CD4-positive, alpha-beta T cell treated with Interleukin-4 for 1 hour (primary cell): ENCODE measurements at regions not wholly inside any gene's neighbourhood (a gene's known extent, or its start where the extent isn't known, plus 50 kb on each side); places are given as distances from the start of the nearest gene placed in this dataset.

ENCODE experiments used
- DNase-seq, 2 donors: peaks; one replicate each; pipeline ENCODE4 v3.0.0-alpha.2; 2020 to 2022

DNA sequence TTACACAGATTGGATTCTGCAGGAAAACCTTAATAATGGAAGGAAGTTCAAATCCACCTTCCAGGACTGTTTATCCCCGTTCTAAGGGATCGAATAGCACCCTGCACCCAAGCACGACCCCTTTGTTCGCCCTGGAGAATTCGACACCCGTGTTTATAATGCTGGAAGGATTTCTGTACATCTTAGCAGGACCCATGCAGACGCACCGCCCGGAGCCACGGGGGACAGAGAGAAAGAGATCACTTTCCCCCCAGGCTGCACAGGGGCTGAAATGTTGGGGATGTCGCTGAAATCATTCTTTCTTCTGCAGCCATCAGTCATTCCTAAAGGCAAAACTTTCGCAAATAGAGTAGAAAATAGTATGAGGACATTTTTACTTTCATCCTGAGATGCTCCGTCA, 238.7 kb upstream of the SALL3 start:
- DNase-seq: no peak

DNA sequence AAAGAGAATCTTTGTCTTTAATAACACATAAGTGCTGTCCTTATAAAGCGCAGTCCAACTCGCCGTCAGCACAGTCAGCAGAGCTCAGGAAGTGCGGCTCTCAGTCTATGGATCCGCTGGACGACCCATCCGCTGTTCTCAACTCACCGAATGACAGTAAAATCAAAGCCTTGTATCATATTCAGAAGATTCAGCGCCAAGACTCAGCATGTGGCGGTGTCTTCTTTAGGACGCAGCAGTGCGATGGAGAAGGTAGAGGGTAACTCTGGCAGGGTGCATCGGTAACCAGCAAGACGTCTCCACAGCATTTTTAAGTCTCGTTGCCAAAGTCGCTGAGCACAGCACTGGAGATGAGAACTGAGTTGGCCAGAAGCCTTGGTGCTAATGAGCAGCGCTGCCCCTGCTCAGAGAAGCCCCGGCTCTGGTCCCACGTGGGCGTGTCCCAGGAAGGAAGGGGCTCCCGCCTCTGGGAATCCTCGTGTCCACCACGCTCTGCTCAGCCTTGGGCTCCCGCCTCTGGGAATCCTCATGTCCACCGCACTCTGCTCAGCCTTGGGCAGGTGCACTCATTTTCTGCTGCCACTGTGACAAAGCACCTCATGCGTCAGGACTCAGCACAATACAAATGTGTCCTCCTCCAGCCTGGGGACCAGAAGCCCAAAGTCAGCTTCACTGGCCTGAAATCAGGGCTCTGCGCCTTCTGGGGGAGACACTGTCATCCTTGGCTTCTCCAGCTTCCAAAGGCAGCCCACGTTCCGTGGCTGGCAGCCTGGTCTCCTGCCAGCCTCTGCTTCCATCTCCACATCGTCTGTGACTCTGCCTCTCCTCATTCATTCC, 238.0 kb upstream of the SALL3 start:
- DNase-seq: no peak

DNA sequence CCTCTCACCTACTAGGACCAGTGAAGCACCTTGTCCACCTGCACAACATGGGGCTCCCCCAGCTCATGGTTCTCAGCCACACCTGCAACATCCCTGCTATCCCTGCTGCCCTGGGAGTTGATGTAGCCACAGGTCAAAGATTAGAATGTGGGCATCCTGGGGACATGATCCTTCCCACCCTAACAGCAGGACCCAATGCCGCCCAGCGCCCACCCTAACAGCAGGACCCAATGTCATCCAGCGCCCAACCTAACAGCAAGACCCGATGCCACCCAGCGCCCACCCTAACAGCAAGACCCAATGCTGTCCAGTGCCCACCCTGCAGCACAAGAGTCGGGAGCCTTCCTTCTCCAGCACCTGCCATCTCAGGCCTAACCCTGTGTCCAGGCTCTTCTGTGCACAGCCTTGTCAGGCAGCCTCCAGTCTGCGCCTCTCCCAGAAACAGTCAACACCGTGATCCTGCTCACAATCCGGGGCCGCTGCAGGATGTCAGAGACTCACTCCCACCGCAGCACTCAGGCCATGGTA, 237.3 kb upstream of the SALL3 start:
- no peak for DNase-seq

DNA sequence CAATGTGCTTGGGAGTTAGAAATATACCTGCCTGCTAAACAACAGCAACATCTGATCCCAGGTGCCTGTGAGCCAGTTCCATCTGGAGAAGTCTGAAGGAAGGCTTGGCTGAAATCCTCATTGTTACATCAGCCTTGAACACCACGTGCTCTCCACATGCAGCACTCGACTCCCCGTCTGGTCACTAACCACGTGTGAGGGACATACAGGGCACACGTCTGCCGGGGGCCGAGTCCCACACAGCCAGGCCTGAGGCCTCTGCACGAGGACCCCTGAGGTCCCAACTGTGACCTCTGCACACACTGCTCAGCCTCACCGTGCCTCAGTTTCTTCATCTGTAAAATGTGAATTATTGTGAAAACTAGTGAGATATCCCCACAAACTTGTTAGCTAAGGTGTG, 236.5 kb upstream of the SALL3 start:
- no peak for DNase-seq

DNA sequence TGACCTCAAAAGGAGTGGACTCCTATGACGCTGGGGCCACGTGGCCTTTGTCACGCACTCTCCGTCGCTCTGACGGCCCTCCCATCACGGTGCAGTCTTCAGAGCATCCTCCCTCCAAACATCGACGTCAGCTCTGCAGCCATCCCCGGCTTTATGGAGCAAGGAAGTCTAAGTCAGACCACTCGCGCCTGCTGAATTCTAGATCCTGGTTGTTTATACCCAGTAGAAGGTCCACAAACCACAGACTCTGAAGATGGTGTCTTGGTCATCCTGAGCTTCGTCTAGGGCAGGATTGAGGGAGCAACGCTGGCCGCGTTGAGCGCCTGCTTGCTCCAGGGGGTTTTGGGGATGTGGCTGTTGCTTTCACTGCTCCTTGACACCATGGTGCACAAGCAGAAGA, 228.0 kb upstream of the SALL3 start:
- no peak for DNase-seq

DNA sequence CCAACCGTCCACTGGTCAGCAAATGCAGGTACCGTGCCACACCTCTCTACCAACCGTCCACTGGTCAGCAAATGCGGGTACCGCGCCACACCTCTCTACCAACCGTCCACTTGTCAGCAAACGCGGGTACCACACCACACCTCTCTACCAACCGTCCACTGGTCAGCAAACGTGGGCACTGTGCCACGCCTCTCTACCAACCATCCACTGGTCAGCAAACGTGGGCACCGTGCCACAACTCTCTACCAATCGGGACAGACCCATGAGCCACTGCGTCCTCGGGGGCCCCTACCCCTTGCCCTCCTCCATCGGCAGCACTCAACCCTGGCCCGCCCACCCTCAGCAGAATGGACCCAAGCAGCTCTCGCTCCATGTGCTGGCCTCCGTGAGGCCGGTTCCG, 226.4 kb upstream of the SALL3 start:
- DNase-seq: no peak

DNA sequence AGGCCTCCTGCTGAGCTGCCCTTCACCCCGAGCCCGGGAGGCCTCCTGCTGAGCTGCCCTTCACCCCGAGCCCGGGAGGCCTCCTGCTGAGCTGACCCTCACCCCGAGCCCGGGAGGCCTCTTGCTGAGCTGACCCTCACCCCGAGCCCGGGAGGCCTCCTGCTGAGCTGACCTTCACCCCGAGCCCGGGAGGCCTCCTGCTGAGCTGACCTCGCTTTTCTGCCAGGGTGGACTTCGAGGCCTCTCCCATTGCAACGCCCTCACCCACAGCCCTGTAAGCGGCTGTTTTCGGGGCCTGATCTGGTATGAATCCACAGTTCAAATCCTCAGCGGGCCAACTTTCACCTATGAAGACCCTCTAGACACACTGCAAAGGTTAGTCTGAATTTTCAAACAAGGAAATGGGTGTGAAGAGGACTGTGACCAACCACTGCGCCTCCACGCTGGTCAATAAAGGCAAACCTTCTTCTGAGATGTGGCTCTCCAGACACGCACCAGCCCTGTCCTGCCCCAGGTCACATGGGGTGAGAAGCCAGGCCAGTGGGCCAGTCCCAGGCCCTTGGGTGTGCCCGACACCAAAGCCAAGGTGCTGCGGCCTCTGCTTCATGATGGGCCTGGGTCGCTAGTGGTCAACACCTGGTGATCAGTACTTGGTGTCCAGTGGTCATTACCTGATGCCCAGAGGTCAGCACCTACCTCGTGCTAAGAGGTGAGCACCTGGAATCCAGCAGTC, 225.1 kb upstream of the SALL3 start:
- DNase-seq: no peak

DNA sequence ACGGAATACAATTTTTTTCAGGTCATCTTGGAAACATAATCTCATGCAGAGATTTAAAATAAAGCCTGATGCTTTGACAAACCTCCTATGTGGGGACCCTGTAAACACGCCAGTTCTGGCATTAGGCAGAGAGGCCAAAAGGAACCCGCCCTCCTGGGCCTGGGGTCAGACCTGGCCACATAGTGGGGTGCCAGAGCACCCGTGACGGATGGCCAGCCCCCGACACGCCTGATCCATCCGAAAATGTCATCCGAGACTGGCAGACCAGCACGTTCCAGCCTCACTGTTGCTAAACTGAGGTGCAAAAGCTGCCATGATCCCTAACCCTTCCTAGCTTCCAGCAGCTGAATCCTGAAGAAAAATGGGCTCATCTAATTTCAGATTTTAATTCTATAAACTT, 222.6 kb upstream of the SALL3 start:
- DNase-seq: no peak

DNA sequence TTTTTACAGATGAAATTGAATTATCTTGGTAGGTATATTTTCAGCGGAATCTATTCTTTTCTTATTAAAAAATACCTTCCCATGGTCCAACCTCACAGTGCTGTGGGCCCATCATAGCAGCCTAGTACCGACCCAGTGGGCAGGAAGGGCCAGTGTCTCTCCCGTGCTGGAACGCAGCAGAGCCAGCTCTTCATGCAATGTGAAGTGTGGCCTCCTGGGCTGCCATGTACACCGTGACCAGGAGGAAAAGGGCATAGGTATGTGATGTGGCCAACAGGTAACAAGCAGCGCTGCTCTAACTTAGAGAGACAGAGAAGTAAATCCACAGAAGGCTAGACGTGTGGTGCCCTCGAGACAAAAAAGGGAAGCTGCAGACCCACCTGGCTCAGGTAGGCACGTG, 221.1 kb upstream of the SALL3 start:
- no peak for DNase-seq

DNA sequence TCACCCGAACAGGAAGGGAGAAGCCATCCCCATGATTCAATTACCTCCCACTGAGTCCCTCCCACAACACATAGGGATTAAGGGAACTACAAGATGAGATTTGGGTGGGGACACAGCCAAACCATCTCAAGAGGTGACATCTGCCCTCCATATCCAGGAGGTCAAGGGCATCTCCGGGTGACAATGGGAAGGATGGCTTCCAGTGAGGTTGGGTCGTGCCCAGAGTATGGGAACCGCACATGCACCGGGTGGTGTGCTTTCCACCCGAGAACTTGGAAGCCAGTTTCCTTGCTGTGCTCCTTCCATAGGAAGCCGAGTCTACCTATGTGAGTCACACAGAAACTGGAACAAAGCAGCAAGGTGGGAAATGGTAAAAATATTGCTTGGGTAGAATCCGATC, 216.9 kb upstream of the SALL3 start:
- DNase-seq: no peak

DNA sequence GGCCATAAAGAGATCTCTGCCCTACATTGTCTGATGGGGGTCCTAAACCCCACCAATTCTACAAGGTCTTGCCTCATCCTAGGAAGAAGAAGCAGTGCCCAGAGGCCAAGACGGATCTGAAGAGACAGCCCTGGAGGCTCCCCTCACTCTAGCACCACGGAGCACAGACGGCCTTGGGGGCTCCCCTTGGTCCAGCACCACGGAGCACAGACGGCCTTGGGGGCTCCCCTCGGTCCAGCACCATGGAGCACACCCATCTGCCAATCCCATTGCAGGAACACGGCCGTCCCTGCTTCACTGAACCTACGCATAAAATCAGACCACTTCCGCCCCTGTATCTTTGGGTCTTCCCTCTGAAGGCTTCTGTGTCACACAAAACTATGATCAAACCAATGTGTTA, 215.1 kb upstream of the SALL3 start:
- no peak for DNase-seq

DNA sequence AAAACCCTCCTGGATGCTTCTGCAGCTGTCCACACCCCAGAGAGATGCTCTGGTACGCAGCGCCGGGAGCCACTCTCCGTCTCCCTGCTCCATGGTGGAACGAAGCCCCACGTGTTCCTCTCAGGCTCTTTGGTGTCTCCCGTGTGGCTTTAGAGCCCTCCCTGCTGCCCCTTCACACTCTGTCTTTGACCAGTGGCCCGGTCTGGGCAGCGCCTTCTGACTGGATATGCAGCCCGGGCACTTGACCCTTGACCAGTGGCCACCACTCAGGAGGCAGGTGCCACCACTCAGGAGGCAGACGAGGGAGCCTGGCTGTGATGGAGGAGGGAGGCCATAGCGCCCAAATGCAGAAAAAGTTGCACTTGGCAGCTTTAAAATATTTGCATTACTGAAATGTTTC, 214.5 kb upstream of the SALL3 start:
- no peak for DNase-seq

DNA sequence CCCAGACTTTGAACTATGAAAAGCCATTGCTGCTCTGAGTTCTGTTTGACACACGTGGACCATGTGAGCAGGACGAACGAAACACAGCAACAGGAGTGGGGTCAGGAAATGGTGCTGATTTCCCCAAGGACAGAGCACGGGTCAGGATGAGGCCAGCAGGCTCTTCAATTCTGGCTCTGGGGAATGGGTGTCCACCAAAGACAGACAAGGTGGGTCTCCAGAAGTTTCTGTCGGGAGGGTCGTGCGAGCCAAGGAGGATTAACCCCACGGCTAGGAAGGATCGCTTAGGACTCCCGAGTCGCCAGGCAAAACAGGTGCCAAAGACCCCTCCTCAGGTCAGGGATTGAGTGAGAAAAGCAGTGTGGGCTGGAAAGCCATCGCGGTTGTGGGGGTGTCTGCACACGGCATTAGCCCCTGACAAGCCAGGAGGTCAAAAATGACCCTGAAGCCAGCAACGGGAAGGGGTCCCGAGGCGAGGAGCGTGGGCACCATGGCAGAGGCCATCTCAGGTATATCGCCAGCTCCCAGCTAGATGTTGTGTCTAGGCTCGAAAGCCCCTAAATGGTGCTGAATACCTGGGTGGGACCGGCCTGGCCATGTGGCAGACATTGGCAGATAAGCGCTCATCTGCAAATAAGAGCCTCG, 213.9 kb upstream of the SALL3 start:
- no peak for DNase-seq

DNA sequence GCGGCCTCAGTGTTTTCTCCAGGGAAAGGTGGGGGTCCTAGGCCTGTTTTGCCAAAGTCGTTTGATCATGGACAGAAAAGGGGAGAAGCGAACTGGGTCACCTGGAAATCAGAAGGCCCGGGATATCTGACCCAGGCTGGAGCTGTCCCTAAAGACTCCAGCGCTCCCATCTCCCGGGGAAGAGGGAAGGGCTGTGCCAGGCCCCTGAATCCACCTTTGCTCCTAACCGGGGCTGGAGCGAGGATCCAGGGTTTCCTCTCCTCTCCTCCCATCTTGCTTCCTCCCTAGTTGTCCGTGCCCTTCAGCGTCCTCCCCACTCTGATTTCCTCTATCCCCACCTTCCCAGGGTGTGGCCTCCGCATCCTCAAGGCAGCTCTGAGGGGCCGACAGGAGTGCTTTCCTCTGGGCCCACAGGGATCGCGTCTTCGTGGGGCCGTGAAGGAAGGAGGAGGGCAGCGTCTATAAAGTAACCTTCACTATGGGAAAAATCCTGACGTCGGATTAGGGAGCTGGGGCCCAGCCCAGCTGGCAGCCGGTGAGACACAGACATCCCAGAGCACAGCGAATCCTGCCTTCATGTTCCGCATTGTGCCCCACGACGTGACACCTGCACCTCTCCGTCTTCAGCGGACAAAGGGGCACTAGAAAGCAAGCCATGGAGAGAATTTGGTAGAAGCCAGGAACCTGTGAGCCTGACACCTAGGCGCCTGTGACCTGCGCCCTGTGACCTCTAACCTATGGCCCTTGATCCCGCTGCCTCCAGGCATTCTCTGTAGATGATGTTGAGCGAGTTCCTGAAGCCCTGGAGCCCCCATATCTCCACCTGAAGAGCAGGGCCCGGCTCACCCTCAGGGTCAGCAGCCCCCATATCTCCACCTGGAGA, 212.7 kb upstream of the SALL3 start:
- no peak for DNase-seq

DNA sequence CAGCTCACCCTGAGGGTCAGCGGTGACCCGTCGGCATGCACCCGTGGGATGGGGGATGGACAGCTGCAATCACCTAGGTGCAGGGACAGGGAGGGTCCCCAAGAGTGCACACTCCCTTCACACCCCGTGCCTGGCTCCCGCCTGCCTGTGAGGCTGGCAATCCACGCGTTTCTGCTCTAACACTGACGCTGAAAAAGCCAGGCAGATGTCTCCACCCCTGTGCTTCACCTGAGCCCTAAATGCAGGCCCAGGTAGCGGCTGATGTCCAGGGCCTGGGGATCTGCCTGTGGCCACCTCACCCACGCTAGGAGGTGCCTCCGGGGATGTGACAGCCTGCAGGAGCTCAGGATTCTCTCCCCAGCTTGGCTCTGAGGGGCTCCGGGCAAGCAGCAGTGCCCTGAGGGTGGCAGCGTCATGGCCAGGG, 212.0 kb upstream of the SALL3 start:
- no peak for DNase-seq

DNA sequence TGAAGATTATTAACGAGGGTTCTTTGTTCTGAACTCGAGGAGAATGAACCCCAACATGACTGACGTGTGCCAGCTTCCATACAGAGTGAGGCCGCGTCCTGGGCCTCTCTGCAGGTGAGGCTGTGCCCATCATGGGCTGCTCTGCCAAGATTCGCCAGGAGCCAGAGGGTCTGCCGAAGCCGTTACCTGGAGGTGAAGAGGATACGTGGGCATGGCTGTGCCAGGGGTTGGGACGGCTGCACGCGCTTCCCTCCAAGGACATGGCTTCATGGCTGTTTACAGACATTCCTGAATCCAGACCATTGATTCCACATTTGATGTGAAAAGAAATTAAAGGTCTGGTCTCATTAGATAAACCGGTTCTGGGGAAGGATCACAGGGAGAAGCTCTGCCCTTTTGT, 211.4 kb upstream of the SALL3 start:
- no peak for DNase-seq

DNA sequence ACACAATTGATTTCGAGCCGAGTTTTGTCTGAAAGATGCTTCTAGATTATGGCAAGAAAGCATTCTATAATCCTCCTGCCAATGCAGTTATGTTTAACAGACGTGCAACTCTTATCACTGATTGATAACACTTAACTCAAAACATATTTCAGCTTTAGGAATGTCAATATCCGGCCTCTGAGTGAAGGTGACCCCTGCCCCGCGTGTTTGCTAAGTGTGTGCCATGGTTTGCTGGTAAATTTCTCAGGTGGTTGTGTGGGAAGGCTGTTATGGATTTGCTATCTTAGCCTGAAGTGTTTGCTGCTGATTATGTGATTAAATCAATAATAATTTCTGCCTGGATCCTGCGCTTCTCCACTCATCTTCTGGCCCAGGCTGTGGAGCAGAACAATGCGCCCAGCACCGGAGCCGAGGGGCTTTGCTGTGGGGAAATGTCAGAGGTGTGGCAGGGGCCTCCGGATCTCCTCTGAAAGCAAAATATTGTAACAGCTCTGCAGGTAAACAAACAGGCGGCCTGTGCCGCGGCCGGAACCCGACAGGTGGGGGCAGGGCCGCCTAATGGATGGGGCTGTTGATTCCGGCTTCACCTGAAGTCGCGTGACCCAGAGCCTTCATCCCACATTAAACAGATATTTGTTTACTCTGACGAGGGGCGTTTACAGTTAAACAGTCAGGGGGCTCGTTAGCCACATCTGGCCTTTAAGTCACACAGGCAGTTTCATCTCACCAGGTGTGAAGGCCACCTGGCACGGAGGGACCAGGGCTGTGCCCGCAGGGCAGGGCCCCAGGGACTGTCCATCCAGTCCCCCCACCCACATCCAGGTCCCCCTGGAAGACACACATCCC, 210.7 kb upstream of the SALL3 start:
- no peak for DNase-seq

DNA sequence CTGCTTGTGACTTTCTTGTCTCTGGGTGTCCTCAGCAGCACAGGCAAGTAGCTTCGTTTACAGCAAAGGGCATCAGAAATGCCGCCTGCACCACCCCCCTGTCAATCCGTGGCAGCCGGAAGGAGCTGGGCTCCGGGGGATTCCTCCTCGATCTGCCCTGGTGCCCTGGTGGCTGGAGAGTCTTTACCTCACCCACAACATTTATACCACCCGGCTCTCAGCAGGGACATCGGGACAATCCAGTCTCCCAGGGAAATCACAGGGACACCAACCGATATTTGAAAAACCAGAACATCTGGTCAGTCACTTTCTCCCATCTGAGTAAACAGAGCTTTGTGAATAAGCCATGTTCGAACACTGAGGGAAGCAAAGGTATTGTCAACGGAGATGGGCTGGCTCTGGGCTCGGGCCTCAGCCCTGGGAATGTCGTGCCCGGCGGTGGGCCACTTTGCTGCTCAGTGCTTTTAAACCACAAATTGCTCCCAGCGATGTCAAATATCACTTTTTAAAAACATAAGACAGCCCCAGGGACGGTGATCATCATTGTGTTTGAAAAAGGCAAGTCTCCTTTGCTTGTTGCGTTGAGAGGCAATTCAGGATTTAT, 210.0 kb upstream of the SALL3 start:
- DNase-seq: no peak

DNA sequence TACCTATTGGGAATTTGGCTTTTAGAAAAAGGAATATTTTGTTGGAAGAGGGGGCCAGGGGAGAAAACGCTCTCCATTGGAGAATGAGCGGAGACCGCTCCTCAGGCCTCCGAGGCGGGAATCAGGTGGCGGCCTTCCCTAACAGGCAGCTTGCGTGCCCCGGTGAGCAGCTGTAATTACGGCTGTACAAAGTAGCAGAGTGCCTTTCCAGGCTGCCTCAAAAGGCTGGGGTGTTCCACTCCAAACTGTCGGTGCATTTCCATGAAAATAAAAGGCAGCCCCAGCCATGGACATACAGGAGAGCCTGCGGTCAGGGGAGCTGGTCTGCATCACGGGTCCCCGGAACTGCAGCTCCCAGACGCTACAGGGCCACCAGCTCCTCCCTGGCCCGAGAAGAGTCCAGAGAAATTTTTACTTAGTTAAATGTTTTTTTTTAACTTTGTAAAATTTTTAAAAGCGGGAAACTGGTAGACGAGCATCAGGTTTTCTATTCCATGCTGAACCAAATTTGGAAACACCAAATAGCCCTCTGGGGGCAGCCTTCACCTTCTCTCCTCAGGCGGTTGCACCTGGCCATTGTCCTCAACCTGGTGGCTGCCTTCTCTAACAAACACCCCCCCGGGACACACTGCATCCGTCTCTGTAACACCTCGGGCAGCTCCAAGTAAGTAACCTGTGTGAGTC, 209.3 kb upstream of the SALL3 start:
- DNase-seq: no peak

DNA sequence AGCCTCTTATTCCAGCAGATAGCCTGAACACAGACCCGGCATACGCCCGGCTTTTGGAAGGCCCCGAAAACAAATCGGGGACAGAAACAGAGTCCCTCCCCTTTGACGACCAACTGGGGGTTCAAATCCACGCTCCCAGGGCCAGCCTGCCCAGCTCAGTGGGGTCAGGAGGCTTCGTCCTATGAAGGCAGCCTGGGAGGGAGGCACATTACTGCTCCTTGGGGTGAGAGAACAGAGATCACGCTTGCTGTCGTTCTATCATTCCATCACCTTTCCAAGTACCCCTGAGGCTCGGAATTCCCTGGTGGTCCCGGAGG, 208.8 kb upstream of the SALL3 start:
- DNase-seq: no peak
